ENCODE measurements at regions not wholly inside any gene's neighbourhood (a gene's known extent, or its start where the extent isn't known, plus 50 kb on each side); places are given as distances from the start of the nearest gene placed in this dataset.

DNA sequence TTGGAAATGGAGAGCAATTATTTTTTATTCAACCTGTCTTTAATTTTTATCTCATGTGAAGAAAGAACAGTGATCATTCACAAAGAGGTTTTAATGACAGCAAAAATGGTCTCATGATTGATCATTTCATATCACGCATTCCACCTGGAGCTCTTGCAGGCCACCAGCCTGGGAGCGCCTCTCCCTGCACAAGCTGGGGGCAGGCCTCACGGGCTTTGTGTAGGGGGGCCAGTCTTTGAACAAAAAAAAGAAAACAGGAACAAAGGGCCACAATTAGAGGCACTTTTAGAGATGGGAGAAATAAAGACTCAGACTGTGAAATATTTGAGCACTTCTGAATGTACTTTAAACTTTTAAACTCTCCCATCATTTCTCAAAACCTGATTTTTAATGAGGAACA is 232.9 kb downstream of the CHD9NB start:
- TF ChIP-seq POLR2A (IDR thresholded peaks at IDR 0.05) (no peak), EP300 (IDR thresholded peaks at IDR 0.05) (no peak), POLR2AphosphoS5 (IDR thresholded peaks at IDR 0.05) (no peak)
- TF ChIP-seq, protein P1, sequence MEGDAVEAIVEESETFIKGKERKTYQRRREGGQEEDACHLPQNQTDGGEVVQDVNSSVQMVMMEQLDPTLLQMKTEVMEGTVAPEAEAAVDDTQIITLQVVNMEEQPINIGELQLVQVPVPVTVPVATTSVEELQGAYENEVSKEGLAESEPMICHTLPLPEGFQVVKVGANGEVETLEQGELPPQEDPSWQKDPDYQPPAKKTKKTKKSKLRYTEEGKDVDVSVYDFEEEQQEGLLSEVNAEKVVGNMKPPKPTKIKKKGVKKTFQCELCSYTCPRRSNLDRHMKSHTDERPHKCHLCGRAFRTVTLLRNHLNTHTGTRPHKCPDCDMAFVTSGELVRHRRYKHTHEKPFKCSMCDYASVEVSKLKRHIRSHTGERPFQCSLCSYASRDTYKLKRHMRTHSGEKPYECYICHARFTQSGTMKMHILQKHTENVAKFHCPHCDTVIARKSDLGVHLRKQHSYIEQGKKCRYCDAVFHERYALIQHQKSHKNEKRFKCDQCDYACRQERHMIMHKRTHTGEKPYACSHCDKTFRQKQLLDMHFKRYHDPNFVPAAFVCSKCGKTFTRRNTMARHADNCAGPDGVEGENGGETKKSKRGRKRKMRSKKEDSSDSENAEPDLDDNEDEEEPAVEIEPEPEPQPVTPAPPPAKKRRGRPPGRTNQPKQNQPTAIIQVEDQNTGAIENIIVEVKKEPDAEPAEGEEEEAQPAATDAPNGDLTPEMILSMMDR (IDR thresholded peaks at IDR 0.05): no peak

Data from stomach (tissue), 4 donors.